GM21528 (cell line): ENCODE measurements at regions not wholly inside any gene's neighbourhood (a gene's known extent, or its start where the extent isn't known, plus 50 kb on each side); places are given as distances from the start of the nearest gene placed in this dataset.

Experiments
- ATAC-seq: cut with Tn5 transposase; IDR thresholded peaks from one replicate; pipeline ENCODE4 v1.9.1; 2021; ENCODE audit warnings: mild to moderate bottlenecking, moderate library complexity; ENCODE audit not compliant: unreplicated experiment, low FRiP score

DNA sequence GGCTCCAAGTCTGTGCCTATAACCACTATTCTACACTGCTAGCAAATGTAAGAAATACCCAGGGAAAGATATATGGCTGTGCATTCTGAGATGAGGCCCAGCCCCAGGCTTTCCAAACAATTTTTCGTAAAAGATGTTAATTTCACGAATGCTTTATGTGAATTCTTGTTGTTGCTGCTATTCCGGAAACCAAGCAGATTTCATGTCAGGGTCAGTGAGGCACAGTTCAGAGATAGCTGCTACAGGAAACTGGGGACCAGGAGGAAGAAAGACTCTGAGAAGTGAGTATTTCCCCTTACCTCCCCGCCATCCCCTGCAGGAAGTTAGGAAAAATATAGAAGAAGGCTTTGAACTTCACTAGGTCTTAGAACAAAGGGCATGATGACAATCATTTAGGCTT lies 84.7 kb upstream of the TP53I11 start:
- no peak for ATAC-seq

DNA sequence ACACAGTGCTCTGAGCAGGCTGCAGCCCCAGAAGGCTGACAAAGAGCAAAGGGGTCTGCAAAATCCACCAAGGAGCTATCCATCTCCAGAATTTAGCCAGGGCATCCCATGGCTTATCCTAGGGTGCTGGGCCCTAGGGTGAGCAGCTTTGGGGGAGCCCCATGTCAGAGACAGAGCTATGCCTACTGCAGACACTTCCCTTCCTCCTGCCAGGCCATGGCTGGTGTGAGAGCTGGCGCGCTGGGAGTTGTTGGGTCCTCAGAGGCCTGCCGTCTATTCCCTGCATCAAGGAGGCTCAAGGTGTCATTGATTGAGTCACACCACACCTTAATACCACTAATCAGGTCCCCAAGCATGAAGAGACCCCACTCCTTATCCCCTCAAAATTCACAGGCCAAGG lies 85.3 kb upstream of the TP53I11 start:
- no peak for ATAC-seq

DNA sequence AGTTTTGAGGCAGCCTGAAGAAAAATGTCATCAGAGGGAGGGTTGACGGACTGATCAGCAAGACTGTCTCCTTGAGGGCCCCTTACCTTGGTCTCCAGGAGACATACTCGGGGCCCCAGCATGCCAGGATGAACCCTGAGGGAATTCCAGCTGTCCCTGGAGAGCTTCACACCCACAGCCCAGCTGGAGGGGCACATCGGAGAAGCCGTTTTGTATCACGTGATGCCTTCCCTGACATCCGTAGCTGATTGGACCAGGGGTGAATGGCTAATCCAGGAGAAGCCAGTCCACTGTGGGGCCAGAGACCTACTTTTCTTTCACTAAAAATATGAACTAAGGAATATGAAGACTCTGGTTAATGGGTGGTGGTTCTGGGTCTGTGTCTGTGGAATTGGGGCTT lies 86.0 kb upstream of the TP53I11 start:
- ATAC-seq: no peak

DNA sequence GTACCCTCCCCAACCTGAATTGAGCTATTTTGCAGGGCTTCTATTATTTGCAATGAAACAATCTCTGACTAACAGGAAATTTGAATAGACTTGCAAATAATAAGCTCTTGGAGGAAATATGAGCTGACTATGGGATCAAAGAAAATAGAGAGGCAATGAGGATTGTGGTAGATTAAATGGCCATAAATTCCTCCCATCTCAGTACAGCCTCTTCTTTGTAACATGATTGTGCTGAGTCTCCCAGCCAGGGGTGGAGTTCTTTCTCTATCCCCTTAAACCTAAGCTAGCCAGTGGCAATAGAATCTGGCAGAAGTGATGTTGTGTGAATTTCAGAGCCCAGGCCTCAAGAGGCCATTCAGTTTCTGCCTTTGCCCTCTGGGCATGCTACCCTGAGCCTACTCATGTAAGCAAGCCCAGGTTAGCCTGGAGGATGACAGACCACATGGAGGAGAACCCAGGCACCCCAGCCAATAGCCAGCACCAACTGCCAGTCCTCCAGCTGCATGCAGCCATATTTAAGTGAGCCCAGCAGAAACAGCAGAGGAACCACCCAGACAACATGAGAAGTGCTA lies 86.8 kb upstream of the TP53I11 start:
- no peak for ATAC-seq

DNA sequence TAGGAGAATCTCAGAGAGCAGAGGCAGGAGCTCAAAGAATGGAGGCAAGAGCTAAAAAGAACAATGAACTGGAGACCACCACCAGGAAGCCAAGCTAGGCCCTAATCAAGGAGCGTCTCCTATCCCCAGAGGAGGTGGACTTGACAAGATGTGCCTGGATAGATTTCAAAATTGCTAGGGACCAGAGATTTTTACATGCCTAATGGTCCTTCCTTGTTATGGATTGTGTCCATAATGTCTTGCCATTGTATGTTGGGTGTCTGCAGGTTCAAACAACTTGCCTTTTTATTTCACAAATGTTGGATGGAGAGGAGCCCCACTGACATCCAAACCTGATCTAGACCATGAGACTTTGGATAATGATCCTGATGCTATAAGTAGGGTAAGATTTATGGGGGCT lies 88.2 kb upstream of the TP53I11 start:
- no peak for ATAC-seq

DNA sequence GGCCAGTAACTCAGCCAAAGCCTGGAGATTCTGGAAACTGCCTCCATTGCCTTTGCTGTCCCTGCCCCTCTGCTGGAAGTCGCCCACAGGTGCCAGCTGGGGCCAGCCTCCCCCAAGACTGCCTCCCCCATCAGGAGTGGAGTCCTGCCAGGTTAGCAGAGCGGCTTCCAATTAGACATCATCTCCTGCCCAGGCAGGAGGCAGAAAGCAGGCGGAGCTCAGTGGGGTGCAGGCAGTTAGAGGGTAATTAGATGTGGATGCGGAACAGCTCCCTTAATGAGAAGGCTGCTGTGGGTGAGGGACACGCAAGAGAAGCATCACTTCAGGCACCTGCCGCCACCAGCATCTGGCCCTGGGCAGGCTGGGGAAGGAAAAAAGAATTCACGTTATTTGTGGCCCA lies 90.9 kb upstream of the TP53I11 start:
- no peak for ATAC-seq

DNA sequence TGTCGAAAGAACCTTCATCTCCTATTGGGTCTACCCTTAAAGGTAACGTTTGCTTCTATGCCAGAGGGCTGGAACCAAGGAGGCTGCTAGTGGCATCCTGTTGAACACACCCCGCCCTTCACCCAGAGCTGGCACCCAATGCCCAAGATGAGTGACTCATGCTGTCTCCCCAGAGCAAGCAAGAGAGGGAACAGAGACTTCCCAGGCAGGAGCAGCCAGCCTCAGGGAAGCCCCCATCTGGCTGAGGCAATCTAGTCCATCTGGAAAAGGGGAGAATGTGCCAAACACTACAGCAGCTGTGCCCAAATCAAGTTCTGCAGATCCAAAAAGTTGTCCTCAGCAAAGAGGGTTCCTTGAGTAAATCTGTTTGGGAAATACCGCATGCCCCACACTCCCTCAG lies 91.9 kb upstream of the TP53I11 start:
- no peak for ATAC-seq

DNA sequence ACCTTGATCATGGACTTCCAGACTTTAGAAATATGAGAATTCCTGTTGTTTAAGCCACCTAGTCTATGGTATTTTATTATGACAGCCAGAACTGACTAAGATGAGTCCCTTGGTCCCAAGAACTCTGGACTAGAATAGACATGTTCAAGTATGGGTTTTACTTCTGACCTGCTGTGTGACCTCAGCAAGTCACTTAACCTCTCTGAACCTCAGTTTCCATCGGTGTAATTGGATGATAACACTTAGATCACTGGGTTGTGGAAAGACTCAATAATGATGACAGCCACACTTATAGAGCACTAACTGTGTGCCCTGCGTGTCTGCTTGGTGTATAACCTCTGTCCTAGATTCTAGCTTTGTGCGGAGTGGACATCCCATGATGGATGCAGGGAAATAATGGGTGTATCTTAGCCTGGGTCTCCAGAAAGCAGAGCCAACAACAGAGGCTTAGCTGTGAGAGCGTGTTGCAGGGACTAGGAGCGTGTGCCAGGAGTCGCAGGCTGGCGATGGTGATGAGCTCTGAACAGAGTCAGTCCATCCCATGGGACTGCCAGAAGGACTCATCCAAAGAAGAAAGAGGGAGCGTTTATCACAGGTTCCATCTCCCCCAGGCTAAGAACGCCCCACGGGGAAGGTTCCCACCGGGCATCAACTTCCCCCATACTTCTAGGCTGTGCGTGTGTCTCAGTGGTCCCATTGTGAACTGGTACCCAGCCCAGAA lies 93.2 kb upstream of the TP53I11 start:
- ATAC-seq: no peak

DNA sequence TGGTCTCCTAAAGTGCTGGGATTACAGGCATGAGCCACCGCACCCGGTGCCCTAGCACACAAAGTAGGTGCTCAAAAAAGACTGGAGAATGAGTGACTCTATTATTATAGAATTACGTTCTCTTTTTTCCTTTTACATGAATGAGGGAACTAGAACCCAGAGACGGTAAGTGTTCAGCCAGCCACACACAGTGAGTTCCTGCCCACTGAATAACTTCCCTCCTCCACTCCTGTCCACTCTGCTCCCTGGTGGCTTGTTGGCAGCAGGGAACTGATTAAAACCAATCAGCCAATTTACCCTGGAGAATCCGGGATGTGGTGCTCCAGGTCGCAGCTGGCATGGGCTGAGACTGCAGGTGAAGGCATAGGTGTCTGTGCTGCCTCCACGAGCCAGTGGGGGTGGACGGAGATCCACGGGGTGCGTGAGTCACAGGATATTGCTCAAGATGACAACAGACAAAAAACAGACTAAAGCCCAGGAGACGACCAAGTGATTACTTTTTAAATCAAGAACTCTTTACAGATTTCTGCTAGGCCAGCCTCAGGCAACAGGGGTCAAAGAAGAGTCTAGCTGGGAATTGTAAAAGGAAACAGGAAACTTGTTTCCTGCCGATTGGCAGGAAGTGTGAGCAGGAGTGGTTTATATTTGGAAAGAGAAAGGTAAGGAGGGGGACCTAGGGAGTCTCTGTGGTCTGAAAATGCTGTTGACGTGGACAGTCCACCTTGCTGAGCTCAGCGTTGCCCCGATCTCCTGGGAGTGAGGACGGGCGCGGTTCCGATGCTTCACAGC lies 95.2 kb upstream of the TP53I11 start:
- no peak for ATAC-seq

DNA sequence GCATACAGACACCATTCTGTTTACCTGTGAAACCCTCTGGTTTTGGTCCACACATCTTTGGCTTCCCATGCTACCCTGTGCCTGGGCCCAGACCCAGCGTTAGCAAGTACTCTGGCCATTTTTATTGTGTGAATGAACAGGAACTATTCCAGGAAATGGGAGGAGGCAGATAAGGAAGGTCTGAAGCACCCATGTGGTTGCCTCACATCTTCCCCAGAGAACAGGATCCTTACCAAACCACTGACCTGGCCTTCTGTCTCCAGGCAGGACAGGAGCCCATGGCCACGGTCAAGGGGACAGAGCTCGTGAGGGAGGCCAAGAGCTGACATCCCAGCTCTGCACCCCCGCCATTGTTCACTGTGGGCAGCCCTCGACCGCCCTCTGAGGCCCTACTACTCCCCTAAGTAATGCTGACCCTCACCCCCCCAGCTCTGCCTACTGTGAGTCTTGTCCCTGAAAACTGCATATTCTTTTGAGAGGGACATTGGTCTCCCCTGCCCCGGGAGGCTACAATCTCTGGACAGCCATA lies 97.7 kb upstream of the TP53I11 start:
- ATAC-seq: no peak

DNA sequence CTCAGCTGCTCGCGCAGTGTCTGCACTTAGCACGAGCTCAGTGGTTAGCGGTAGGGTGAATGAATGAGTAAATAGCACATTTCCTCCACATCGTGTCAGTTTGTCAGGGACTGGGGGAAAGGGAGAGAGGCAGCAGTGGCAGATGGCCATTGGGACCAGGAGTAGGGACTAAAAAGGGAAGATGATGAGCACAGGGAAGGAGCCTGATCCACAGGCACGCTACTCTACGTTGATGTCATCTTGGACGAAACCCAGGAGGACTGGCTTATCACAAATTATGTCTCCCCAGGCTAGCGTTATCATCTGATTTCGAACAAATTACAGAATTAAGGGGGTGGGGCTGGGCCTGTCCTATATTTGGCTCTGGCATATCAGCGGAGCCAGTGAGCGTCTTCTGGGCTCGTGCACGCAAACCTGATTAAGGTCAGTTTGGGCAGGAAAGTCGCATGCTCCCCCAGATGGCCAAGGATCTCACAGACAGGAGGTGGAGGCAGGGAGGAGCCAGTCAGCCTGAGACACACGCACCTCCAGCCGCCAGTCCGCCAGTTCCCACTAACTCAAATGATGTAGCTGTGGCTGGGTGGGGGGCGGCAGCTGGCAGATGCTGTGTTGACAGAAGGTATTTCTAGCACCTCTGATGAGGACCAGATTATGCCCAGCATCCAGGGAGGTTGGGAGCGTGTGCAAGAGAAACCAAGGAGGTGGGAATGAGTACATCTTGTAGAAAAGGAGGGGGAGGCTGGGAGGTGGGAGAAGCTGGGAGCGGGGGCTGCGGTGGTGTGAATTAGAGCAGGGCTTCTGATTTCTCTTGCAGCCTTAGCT lies 97.4 kb upstream of the PRDM11 start:
- ATAC-seq: no peak

DNA sequence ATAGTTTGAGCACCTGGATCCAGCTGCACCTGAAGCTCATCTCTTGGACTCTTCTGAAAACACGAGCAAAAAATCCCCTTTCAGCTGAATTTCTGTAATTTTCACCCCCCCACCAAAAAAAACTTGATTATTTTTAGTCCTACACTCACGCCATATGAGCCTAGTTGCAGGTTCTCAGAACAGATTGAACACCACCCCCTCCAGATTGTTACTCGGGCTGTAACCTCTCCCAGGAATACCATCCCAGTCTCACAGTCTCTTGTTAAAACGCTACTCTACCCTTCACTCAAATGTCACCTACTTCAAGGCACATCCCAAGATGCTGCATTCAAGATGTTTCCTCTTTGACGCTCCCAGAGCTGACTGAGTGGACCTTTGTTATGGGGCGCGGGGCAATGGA lies 96.3 kb upstream of the PRDM11 start:
- no peak for ATAC-seq

DNA sequence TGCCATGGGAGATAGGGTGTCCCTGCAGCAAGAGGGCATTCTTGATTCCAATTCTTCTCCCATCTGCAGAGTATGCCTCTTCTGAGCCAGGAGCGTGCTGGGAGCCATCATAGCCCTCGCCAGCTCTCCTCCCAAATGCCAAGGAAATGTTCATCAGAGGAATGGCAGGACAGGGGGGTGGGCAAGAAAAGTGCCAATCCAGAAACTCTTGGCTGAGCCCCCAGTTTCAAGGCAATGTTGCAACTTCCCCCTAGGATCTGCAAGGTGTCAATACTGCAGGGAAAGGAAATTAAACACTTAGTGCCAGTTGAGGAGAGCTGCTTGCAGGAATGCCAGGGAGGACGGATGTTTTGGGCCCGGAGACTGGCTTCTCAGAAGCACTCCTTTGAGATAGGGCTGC lies 94.8 kb upstream of the PRDM11 start:
- no peak for ATAC-seq

DNA sequence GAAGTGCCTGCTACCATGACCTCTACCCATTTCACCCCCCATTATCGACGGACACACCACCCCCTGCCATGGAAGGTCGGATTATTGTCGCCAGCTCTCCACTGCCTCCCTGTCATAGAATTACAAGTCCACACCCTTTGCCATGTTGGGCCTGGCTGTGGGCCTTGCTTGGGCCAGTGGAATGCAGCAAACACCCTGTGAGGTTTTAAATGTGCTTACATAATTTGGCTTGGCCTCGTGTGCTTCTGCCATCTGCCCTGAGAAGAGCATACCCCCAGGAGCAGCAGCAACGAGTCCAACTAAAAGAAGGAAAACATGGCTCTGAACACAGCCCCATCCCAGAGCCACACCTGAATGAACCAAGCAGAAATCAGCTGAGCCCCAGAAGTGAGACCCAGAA lies 94.1 kb upstream of the PRDM11 start:
- ATAC-seq: no peak

DNA sequence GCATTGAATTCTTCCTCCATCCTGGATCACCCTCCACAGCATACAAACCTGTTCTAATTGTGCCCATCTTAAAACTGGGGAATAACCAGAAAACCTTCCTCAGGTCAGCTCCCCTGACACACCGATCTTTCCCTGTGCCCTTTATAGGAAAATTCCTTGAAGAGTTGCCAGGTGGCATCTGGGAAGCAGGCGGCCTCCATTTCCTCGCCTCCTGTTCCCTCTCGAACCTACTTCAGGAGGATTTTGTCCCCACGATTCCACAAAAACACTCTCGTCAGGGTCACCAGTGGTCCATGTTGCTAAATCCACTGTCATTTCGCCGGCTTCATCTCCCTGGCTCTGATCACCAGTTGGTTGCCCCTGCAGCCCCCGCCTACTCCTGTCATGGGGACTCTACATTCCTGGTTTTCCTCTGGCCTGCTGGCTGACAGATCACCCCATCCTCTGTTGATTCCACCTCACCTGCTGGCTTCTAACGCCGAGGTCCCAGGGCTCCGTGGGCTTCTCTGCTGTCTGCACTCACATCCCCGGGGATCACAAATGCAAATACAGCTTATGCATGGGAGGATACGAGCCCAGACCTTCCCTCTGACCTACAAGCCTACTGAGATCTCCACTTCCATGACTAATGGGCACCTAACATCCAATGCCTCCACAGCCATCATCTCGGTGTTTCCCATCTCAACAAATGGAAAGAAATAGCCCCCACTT lies 92.5 kb upstream of the PRDM11 start:
- ATAC-seq: no peak

DNA sequence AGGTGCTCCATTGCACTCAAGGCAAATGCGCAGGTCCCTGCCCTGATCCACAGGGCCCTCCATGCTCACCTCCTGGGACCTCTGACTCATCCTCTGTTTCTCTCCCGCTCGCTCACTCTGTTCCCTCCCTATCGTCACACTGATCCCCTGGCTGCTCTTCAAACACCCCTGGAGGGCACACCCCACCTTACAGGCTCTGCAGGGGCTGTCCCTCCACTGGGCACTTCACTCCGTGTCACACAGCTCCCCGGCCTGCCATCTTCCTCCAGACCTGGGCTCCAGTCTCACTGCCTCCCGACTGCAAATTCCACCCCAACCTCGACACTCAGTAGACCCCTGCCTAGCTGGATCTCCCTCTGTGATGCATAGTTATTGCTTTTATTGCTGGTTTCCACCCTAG lies 91.5 kb upstream of the PRDM11 start:
- ATAC-seq: no peak

DNA sequence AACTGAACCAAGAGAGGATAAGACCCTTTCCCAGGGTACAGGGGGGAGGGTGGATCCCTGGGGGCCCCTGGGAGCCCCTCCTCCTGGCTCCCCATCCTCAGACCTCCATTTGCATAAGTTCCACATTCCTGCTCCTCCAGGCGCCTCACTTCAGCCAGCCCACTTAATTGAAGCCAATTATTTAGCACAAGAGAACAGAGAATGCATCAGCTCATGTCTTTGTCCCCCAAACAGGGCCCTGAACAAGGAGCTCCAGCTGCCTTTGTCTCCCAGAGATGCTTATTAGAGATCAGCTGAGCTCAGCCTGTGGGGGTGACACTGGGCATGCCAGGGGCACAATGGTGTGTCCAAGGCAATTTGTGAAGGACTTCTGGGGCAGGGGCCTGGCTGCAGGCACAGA lies 89.9 kb upstream of the PRDM11 start:
- ATAC-seq: no peak

DNA sequence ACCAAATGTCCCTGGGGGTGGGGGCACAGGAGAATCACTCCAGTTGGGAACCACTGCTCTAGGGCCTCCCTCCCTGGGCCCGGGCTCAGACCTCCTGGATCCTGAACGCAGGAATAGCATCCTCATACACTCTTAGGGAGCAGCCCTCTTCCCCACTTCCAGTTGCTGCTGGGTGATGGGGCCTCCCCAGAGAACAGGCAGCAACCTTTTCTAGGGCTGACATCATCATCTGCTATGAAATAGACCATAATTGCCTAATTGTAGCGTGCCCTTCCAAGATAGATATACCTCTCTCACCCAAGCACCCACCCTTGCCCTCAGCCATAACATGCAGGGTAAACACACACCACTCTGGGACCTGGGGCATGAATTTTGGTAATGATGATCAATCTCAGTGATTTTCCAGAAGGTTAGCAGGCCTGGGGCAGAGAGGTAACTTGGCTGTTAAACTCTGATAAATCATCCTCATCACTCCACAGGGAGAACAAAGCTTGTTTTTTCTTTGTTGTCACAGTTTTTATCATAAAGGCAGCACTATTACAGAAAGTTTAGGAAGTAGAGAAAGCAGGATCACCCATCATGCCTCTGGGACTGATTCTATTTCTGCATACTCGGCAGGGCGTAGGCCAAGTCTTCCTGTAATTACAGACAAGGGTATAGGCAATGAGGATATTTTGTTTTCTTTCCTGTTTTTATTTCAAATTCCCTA lies 88.3 kb upstream of the PRDM11 start:
- ATAC-seq: no peak

DNA sequence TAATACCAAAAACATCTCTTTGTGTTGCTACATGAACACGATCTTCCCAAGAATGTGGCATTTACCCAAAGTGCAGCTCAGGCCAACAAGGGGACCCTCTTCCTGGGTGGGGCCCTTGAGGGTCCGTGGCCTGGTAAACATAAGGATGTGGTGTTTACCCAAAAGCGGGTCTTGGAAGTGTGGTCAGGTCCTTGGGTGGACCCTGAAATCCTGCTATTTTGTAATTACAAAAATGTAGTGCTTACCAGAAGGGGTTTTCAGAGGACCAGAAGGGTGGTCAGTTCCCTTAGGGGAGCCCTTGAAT lies 87.8 kb upstream of the PRDM11 start:
- no peak for ATAC-seq

DNA sequence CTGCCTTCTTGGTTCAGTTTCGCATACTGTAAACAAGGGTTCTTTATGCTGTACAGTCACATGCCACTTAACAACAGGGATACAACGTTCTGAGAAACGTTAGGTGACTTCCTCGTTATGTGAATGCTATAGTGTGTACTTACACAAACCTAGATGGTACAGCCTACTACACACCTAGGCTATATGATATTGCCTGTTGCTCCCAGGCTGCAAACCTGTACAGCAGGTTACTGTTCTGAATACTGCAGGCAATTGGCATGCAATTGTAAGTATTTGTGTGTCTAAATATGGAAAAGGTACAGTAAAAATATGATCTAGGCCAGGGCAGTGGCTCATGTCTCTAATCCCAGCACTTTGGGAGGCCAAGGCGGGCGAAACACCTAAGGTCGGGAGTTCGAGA lies 85.7 kb upstream of the PRDM11 start:
- ATAC-seq: no peak
